Skin of body (tissue), 1 donor: ENCODE measurements at regions not wholly inside any gene's neighbourhood (a gene's known extent, or its start where the extent isn't known, plus 50 kb on each side); places are given as distances from the start of the nearest gene placed in this dataset.
"Not testable (repeated sequence)": the region's sequence is repeated elsewhere in the genome, so short reads cannot be mapped to it uniquely, and the experiment has no call there.

Experiments
- DNase-seq: peaks from one replicate; lab custom pipeline; 2025; lab: John Stamatoyannopoulos, UW

GRCh38 chr3:34862456-34862855 lies 776.9 kb upstream of the ARPP21 start:
- no peak for DNase-seq

GRCh38 chr3:34863485-34863884 lies 775.8 kb upstream of the ARPP21 start:
- no peak for DNase-seq

- DNase-seq, result no peak
Measured at GRCh38 chr3:34864011-34864410, 775.3 kb upstream of the ARPP21 start.

- no peak for DNase-seq
Measured at GRCh38 chr3:34865346-34865745, 774.0 kb upstream of the ARPP21 start.

- no peak for DNase-seq
Measured at GRCh38 chr3:34868935-34869334, 770.4 kb upstream of the ARPP21 start.

GRCh38 chr3:34869696-34870095 lies 769.6 kb upstream of the ARPP21 start:
- no peak for DNase-seq

GRCh38 chr3:34872406-34872805 lies 766.9 kb upstream of the ARPP21 start:
- DNase-seq, result no peak

GRCh38 chr3:34876997-34877396 lies 762.3 kb upstream of the ARPP21 start:
- no peak for DNase-seq

- DNase-seq, result no peak
Measured at GRCh38 chr3:34878488-34878887, 760.8 kb upstream of the ARPP21 start.

GRCh38 chr3:34881026-34881425 lies 758.3 kb upstream of the ARPP21 start:
- no peak for DNase-seq

- no peak for DNase-seq
Measured at GRCh38 chr3:34882764-34883163, 756.6 kb upstream of the ARPP21 start.

GRCh38 chr3:34884007-34884406 lies 755.3 kb upstream of the ARPP21 start:
- DNase-seq, result no peak

GRCh38 chr3:34886443-34886842 lies 752.9 kb upstream of the ARPP21 start:
- no peak for DNase-seq

- no peak for DNase-seq
Measured at GRCh38 chr3:34889641-34890040, 749.7 kb upstream of the ARPP21 start.

GRCh38 chr3:34890247-34890646 lies 749.1 kb upstream of the ARPP21 start:
- DNase-seq, result no peak

- DNase-seq, result no peak
Measured at GRCh38 chr3:34891941-34892340, 747.4 kb upstream of the ARPP21 start.

- DNase-seq, result no peak
Measured at GRCh38 chr3:34895841-34896240, 743.5 kb upstream of the ARPP21 start.

- not testable (repeated sequence) for DNase-seq
Measured at GRCh38 chr3:34909679-34910078, 729.6 kb upstream of the ARPP21 start.

- DNase-seq, result no peak
Measured at GRCh38 chr3:34919025-34919424, 720.3 kb upstream of the ARPP21 start.

GRCh38 chr3:34920806-34921205 lies 718.5 kb upstream of the ARPP21 start:
- DNase-seq, result no peak

- DNase-seq, result no peak
Measured at GRCh38 chr3:34924961-34925360, 714.4 kb upstream of the ARPP21 start.

GRCh38 chr3:34925851-34926250 lies 713.5 kb upstream of the ARPP21 start:
- DNase-seq, result no peak

GRCh38 chr3:34929036-34929435 lies 710.3 kb upstream of the ARPP21 start:
- no peak for DNase-seq

- no peak for DNase-seq
Measured at GRCh38 chr3:34934660-34935059, 704.7 kb upstream of the ARPP21 start.

- DNase-seq, result no peak
Measured at GRCh38 chr3:34938784-34939183, 700.5 kb upstream of the ARPP21 start.
